ENCODE measurements at regions not wholly inside any gene's neighbourhood (a gene's known extent, or its start where the extent isn't known, plus 50 kb on each side); places are given as distances from the start of the nearest gene placed in this dataset.

- no peak for TF ChIP-seq CTCF (IDR thresholded peaks at IDR 0.05; ENCODE audit: insufficient read depth, missing control alignments)
- FAIRE-seq: no peak
These were observed 558.8 kb downstream of the MID1IP1 start for GRCh38 chrX:39360101-39360500.

GRCh38 chrX:39361736-39362135 is 560.5 kb downstream of the MID1IP1 start:
- DNase-seq (ENCODE audit: insufficient read length, low spot score) (no peak), FAIRE-seq (no peak)
- no peak for TF ChIP-seq CTCF (IDR thresholded peaks at IDR 0.05; ENCODE audit: insufficient read depth, missing control alignments)

More at GRCh38 chrX:39360101-39360500, 558.8 kb downstream of the MID1IP1 start:
- DNase-seq (ENCODE audit: insufficient read length, low spot score): no peak

GRCh38 chrX:39367416-39367815 is 566.2 kb downstream of the MID1IP1 start:
- TF ChIP-seq CTCF (IDR thresholded peaks at IDR 0.05; ENCODE audit: insufficient read depth, missing control alignments): no peak
- DNase-seq (ENCODE audit: insufficient read length, low spot score) (no peak), FAIRE-seq (no peak)

- TF ChIP-seq CTCF (IDR thresholded peaks at IDR 0.05; ENCODE audit: insufficient read depth, missing control alignments): no peak
- no peak for DNase-seq (ENCODE audit: insufficient read length, low spot score)
- no peak for FAIRE-seq
These were observed 570.9 kb downstream of the MID1IP1 start for GRCh38 chrX:39372115-39372514.

GRCh38 chrX:39377157-39377556 is 575.9 kb downstream of the MID1IP1 start:
- FAIRE-seq: no peak
- TF ChIP-seq CTCF (IDR thresholded peaks at IDR 0.05; ENCODE audit: insufficient read depth, missing control alignments): no peak
- no peak for DNase-seq (ENCODE audit: insufficient read length, low spot score)

- TF ChIP-seq CTCF (IDR thresholded peaks at IDR 0.05; ENCODE audit: insufficient read depth, missing control alignments): no peak
- FAIRE-seq (no peak), DNase-seq (ENCODE audit: insufficient read length, low spot score) (no peak)
These were observed 576.5 kb downstream of the MID1IP1 start for GRCh38 chrX:39377773-39378172.

- TF ChIP-seq CTCF (IDR thresholded peaks at IDR 0.05; ENCODE audit: insufficient read depth, missing control alignments): no peak
- FAIRE-seq (no peak), DNase-seq (ENCODE audit: insufficient read length, low spot score) (no peak)
These were observed 580.2 kb downstream of the MID1IP1 start for GRCh38 chrX:39381422-39381821.
